C4-2B (cell line): ENCODE measurements at regions not wholly inside any gene's neighbourhood (a gene's known extent, or its start where the extent isn't known, plus 50 kb on each side); places are given as distances from the start of the nearest gene placed in this dataset.

Experiments
- H3K27ac ChIP-seq: fragments of 450-650 bp; 2 replicates; pipeline ENCODE4 v1.5.1; 2017
- ZFX ChIP-seq: fragments of 450-650 bp; IDR thresholded peaks from 2 replicates; pipeline ENCODE4 v1.6.1; 2017
- TF ChIP-seq, protein P1 (sequence below): fragments of 450-650 bp; conservative IDR thresholded peaks from 2 replicates; pipeline ENCODE4 v1.5.1; 2017; ENCODE audit warnings: mild to moderate bottlenecking

DNA sequence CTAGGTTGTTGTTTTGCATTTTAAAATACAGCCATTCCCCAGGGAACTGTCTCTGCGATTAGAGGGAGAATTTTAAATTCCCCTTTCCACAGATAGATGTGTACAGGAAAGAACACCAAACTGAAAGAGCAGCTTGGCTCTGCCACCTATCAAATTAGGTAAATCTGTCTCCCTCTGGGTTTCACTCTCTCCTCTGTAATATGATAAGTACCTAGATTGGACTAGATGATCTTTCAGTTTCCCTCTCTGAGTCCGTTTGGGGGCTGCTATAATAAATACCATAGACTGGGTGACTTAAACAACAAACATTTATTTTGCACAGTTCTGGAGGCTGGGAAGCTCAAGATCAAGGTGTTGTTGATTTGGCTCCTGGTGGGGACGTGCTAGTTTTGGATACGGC lies 186.0 kb downstream of the KIF20B start:
- no peak overlapping the region for H3K27ac ChIP-seq
- no peak for TF ChIP-seq ZFX
- TF ChIP-seq, protein P1, sequence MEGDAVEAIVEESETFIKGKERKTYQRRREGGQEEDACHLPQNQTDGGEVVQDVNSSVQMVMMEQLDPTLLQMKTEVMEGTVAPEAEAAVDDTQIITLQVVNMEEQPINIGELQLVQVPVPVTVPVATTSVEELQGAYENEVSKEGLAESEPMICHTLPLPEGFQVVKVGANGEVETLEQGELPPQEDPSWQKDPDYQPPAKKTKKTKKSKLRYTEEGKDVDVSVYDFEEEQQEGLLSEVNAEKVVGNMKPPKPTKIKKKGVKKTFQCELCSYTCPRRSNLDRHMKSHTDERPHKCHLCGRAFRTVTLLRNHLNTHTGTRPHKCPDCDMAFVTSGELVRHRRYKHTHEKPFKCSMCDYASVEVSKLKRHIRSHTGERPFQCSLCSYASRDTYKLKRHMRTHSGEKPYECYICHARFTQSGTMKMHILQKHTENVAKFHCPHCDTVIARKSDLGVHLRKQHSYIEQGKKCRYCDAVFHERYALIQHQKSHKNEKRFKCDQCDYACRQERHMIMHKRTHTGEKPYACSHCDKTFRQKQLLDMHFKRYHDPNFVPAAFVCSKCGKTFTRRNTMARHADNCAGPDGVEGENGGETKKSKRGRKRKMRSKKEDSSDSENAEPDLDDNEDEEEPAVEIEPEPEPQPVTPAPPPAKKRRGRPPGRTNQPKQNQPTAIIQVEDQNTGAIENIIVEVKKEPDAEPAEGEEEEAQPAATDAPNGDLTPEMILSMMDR, result no peak

DNA sequence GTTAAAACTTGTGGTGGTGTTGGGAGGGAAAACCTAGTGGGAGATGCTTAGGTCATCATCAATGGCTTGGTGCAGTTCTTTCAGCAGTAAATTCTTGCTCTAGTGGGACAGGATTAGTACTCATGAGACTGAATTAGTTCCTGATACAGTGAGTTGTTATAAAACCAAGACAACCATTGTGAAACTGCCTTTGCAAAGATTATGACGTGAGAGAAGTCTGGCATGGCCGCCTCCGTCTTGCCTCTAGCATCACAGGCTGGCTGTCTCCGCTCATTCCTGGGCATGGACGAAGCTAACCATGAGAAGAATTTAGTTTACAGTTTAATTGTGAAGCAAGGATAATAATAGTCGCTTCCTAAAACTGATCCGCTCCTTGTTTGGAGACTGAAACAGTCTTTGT lies 186.4 kb downstream of the KIF20B start:
- no peak overlapping the region for H3K27ac ChIP-seq
- no peak for TF ChIP-seq ZFX
- TF ChIP-seq, protein P1, result no peak

DNA sequence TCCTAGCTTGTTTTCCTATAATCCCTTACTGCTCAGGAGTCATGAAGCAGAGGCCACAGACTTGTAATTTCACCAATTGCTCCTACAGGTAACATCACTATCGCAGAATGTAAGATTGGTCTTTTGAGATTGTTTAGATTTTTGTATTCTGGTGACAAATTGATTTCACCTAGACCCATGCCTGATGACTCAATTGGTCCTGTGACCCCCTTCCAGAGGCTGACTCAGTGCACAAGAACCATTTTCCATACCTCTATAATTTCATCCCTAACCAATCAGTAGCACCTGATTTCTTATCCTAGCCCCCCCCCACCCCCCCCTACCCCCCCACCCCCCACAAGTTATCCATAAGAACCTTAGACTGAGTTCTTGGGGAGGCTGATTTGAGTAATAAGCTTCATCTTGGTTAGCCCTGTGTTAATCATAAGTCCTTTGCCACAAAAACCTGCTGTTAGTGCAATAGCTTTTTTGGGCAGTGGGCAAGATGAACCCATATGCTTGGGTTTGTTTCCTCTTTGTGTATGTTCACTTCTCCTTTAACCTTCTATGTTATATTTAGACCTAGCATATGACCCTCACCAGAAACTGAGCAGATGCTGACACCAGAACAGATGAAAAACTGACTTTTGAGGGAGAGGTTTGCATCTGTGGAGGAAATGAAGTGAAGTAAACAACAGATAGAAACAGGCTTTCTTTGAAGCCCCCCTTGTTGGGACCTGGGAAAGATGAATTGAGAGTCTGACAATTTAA lies 187.1 kb downstream of the KIF20B start:
- H3K27ac ChIP-seq, result no peak overlapping the region
- TF ChIP-seq, protein P1, result no peak
- no peak for TF ChIP-seq ZFX

DNA sequence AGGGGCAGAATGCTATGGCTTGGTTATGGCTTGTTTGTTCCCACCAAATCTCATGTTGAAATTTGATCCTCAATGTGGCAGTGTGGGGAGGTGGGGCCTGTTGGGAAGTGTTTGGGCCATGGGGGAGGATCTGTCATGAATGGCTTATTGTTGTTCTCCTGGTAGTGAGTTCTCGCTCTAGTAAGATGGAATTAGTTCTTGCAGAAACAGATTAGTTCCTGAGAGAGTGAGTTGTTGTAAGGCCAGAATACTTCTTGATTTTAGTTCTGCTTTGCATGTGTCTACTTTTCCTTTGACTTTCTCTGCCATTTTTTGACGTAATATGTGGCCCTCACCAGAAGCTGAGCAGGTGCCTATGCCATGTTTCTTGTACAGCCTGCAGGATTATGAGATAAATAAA lies 188.2 kb downstream of the KIF20B start:
- H3K27ac ChIP-seq, result no peak overlapping the region
- no peak for TF ChIP-seq ZFX
- TF ChIP-seq, protein P1, result no peak

DNA sequence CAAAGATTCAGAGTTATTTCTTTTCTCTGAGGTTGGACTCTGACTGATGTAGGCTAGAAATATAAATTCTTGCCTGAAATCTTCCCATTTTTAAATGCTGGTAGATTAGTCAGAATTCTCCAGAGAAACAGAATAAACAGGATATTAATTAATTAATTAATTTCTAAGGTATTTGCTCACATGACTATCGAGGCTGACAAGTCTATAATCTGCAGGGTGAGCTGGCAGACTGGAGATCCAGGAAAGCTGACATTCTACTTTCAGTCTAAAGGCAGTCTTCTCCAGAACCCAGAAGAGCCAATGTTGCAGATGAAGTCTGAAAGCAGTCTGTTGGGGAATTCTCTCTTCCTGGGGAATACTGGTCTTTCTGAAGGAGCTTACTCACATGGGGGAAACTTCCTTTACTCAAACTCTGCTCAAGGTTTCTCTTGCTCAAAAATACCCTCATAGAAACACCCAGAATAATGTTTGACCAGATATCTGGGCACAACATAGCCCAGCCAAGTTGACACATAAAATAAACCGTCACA lies 189.7 kb downstream of the KIF20B start:
- no peak for TF ChIP-seq ZFX
- TF ChIP-seq, protein P1, result no peak
- H3K27ac ChIP-seq, result peak overlapping the region; percentile 63; the same call in 1 of the 2 replicates

DNA sequence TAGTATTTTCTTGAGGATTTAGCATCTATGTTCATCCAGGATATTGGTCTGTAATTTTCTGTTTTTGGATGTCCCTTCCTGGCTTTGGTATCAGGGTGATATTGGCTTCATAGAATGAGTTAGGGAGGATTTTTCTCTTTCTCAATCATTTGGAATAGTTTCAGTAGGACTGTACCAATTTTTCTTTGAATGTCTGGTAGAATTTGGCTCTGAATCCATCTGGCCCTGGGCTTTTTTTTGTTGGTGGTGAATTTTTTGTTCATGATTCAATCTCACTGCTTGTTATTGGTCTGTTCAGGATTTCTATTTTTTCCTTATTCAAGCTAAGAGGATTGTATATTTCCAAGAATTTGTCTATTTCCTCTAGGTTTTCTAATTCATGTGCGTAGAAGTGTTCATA lies 192.7 kb downstream of the KIF20B start:
- no peak overlapping the region for H3K27ac ChIP-seq
- TF ChIP-seq, protein P1, result no peak
- TF ChIP-seq ZFX, result no peak

DNA sequence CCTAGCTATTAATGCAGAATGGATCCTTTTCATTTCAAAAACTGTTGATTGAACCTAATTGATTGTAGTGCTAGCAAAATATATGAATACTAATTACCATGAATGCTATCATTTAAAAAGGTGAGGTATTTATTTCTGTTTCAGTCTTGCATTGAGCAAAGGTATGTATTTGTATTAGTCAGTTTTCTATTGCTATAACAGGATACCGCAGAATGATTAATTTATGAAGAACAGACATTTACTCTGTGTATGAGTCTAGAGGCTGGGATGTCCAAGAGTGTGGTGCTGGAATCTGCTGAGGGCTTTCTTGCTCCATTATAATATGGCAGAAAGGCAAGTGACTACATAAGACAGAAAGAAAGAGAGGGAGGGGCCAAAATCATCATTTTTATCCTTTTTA lies 199.2 kb downstream of the KIF20B start:
- TF ChIP-seq, protein P1, result no peak
- no peak for TF ChIP-seq ZFX
- no peak overlapping the region for H3K27ac ChIP-seq
